ENCODE measurements at regions not wholly inside any gene's neighbourhood (a gene's known extent, or its start where the extent isn't known, plus 50 kb on each side); places are given as distances from the start of the nearest gene placed in this dataset.

GRCh38 chr2:107634172-107634571 is 192.5 kb upstream of the RGPD4 start:
- Histone ChIP-seq H3K9ac (ENCODE audit: insufficient read depth, low read length, poor library complexity, severe bottlenecking) (no peak overlapping the region), H3K36me3 (replicated peaks in 1 of 2; ENCODE audit: control insufficient read depth in 1 of 2, insufficient read depth in 2 of 2, low read length in 2 of 2) (no peaks in the 10 kb centered on the region), H3K27me3 (ENCODE audit: control insufficient read depth in 2 of 2, insufficient read depth in 2 of 2, low read length in 2 of 2) (no peaks in the 10 kb centered on the region), H3K4me2 (replicated peaks; ENCODE audit: extremely low read depth, low read length, poor library complexity, severe bottlenecking) (no peak overlapping the region), H2AFZ (ENCODE audit: insufficient read depth, low read depth, low read length, poor library complexity, severe bottlenecking) (no peak overlapping the region), H3K27ac (ENCODE audit: low read depth in 1 of 2, low read length in 2 of 2) (no peak overlapping the region), H4K20me1 (ENCODE audit: insufficient read depth, low read length) (no peaks in the 10 kb centered on the region), H3K4me3 (replicated peaks in 1 of 3; ENCODE audit: low read depth in 2 of 3, low read length in 3 of 3) (no peak overlapping the region), H3K9me3 (replicated peaks in 1 of 2; ENCODE audit: control insufficient read depth in 1 of 2, insufficient read depth in 1 of 2, low read length in 2 of 2) (peaks cover 10 to 15% of the 10 kb centered on the region in 2 donors), H3K79me2 (ENCODE audit: insufficient read depth, low read length) (no peaks in the 10 kb centered on the region), H3K4me1 (ENCODE audit: control insufficient read depth in 1 of 2, insufficient read depth in 2 of 2, low read length in 2 of 2) (no peaks in the 10 kb centered on the region)
- H3K27ac Mint-ChIP-seq: no peak overlapping the region
- intact Hi-C loops (cut with micrococcal nuclease): no loop called here
- no peak for DNase-seq
- H3K27me3 Mint-ChIP-seq (ENCODE audit: low read depth in 3 of 3): peaks cover 0 to 1% (median 0%) of the 10 kb centered on the region in 3 donors
- no peak overlapping the region for H3K4me3 Mint-ChIP-seq
- WGBS (ENCODE audit: insufficient coverage): no CpG with 5 or more reads among the region's 1 CpG
- peaks cover 6 to 14% (median 12%) of the 10 kb centered on the region in 7 donors for H3K9me3 Mint-ChIP-seq
- no peaks in the 10 kb centered on the region for H3K36me3 Mint-ChIP-seq
- no peaks in the 10 kb centered on the region for H3K4me1 Mint-ChIP-seq
- no peak for TF ChIP-seq CTCF (IDR thresholded peaks at IDR 0.05)

GRCh38 chr2:107635883-107636282 is 190.8 kb upstream of the RGPD4 start:
- H3K36me3 ChIP-seq (replicated peaks in 1 of 2; ENCODE audit: control insufficient read depth in 1 of 2, insufficient read depth in 2 of 2, low read length in 2 of 2): no peaks in the 10 kb centered on the region
- Mint-ChIP-seq H3K4me3 (no peak overlapping the region), H3K4me1 (no peaks in the 10 kb centered on the region), H3K27me3 (ENCODE audit: low read depth in 3 of 3) (peaks cover 0 to 1% (median 0%) of the 10 kb centered on the region in 3 donors), H3K36me3 (no peaks in the 10 kb centered on the region), H3K27ac (no peak overlapping the region), H3K9me3 (peaks cover 4 to 14% (median 9%) of the 10 kb centered on the region in 7 donors)
- intact Hi-C loops (cut with micrococcal nuclease): no loop called here
- no peak overlapping the region for H2AFZ ChIP-seq (ENCODE audit: insufficient read depth, low read depth, low read length, poor library complexity, severe bottlenecking)
- H3K9ac ChIP-seq (ENCODE audit: insufficient read depth, low read length, poor library complexity, severe bottlenecking): no peak overlapping the region
- no peak overlapping the region for H3K27ac ChIP-seq (ENCODE audit: low read depth in 1 of 2, low read length in 2 of 2)
- H3K79me2 ChIP-seq (ENCODE audit: insufficient read depth, low read length): no peaks in the 10 kb centered on the region
- no peaks in the 10 kb centered on the region for H4K20me1 ChIP-seq (ENCODE audit: insufficient read depth, low read length)
- DNase-seq: no peak
- H3K9me3 ChIP-seq (replicated peaks in 1 of 2; ENCODE audit: control insufficient read depth in 1 of 2, insufficient read depth in 1 of 2, low read length in 2 of 2): peaks cover 8 to 12% of the 10 kb centered on the region in 2 donors
- no peak overlapping the region for H3K4me3 ChIP-seq (replicated peaks in 1 of 3; ENCODE audit: low read depth in 2 of 3, low read length in 3 of 3)
- no peak for TF ChIP-seq CTCF (IDR thresholded peaks at IDR 0.05)
- no peaks in the 10 kb centered on the region for H3K4me1 ChIP-seq (ENCODE audit: control insufficient read depth in 1 of 2, insufficient read depth in 2 of 2, low read length in 2 of 2)
- no CpG with 5 or more reads among the region's 3 CpGs for WGBS (ENCODE audit: insufficient coverage)
- H3K27me3 ChIP-seq (ENCODE audit: control insufficient read depth in 2 of 2, insufficient read depth in 2 of 2, low read length in 2 of 2): no peaks in the 10 kb centered on the region
- H3K4me2 ChIP-seq (replicated peaks; ENCODE audit: extremely low read depth, low read length, poor library complexity, severe bottlenecking): no peak overlapping the region

Measured in CD14-positive monocyte (primary cell).